Mesodermal cell (in vitro differentiated cells): ENCODE measurements at regions not wholly inside any gene's neighbourhood (a gene's known extent, or its start where the extent isn't known, plus 50 kb on each side); places are given as distances from the start of the nearest gene placed in this dataset.

ENCODE experiments used
- H3K27ac ChIP-seq: 2 replicates; pipeline ENCODE4 v1.7.0; 2013; ENCODE audit warnings: mild to moderate bottlenecking, low read depth, low read length, moderate library complexity; ENCODE audit not compliant: severe bottlenecking
- H3K36me3 ChIP-seq: 2 replicates; pipeline ENCODE4 v1.7.1; 2013; ENCODE audit warnings: mild to moderate bottlenecking, low read length, moderate library complexity; ENCODE audit not compliant: control insufficient read depth, insufficient read depth
- H3K4me1 ChIP-seq: one replicate; pipeline ENCODE4 v1.7.1; 2013; ENCODE audit warnings: mild to moderate bottlenecking, low read length; ENCODE audit not compliant: insufficient read depth, control insufficient read depth, poor library complexity, severe bottlenecking
- H3K4me3 ChIP-seq: 2 replicates; pipeline ENCODE4 v1.7.0; 2013; ENCODE audit warnings: low read length, control low read depth, mild to moderate bottlenecking; ENCODE audit not compliant: insufficient read depth, poor library complexity, severe bottlenecking; ENCODE audit errors: extremely low read depth
- H3K9me3 ChIP-seq: 2 replicates; pipeline ENCODE4 v1.7.1; 2013; ENCODE audit warnings: mild to moderate bottlenecking, low read length, moderate library complexity; ENCODE audit not compliant: control insufficient read depth
- WGBS, 2 experiments: methylation state at CpG; one replicate each; pipeline ENCODE4 v1.1.5; 2013; ENCODE audit warnings: missing lambda C conversion rate in 2 of 2; ENCODE audit not compliant: insufficient coverage in 2 of 2; 5-methylcytosine and 5-hydroxymethylcytosine counted together

- Histone ChIP-seq H3K27ac (no peak overlapping the region), H3K9me3 (no peaks in the 10 kb centered on the region), H3K36me3 (no peaks in the 10 kb centered on the region), H3K4me3 (no peak overlapping the region), H3K4me1 (no peaks in the 10 kb centered on the region)
- 83 to 95% methylated on average over 1 to 4 of the region's 6 CpGs for WGBS, 2 experiments
Observed at GRCh38 chr1:95733671-95734070, 499.7 kb downstream of the RWDD3 start.

- Histone ChIP-seq H3K4me1 (no peaks in the 10 kb centered on the region), H3K9me3 (no peaks in the 10 kb centered on the region), H3K27ac (no peak overlapping the region), H3K4me3 (no peak overlapping the region), H3K36me3 (no peaks in the 10 kb centered on the region)
- no CpG with 5 or more reads among the region's 2 CpGs for WGBS, 2 experiments
Observed at GRCh38 chr1:95734560-95734959, 500.6 kb downstream of the RWDD3 start.

- H3K4me3 ChIP-seq = no peak overlapping the region
- peak overlapping the region; percentile 62 for H3K27ac ChIP-seq
- H3K9me3 ChIP-seq = no peaks in the 10 kb centered on the region
- peaks cover 4% of the 10 kb centered on the region for H3K4me1 ChIP-seq
- WGBS, 2 experiments = 62 to 67% methylated on average over 3 of the region's 3 CpGs
- no peaks in the 10 kb centered on the region for H3K36me3 ChIP-seq
Observed at GRCh38 chr1:95742591-95743089, 508.6 kb downstream of the RWDD3 start.

- Histone ChIP-seq H3K36me3 (no peaks in the 10 kb centered on the region), H3K4me3 (no peak overlapping the region), H3K4me1 (peaks cover 4% of the 10 kb centered on the region), H3K27ac (no peak overlapping the region), H3K9me3 (no peaks in the 10 kb centered on the region)
- WGBS, 2 experiments = no CpG with 5 or more reads among the region's 2 CpGs
Observed at GRCh38 chr1:95744731-95745130, 510.7 kb downstream of the RWDD3 start.

- WGBS, 2 experiments = 90 to 94% methylated on average over 21 to 25 of the region's 26 CpGs
- Histone ChIP-seq H3K4me1 (no peaks in the 10 kb centered on the region), H3K36me3 (no peaks in the 10 kb centered on the region), H3K9me3 (no peaks in the 10 kb centered on the region), H3K27ac (no peak overlapping the region), H3K4me3 (no peak overlapping the region)
Observed at GRCh38 chr1:95752515-95753381, 518.7 kb downstream of the RWDD3 start.

GRCh38 chr1:95753382-95754016, 519.5 kb downstream of the RWDD3 start:
- 91 to 92% methylated on average over 11 of the region's 12 CpGs for WGBS, 2 experiments
- Histone ChIP-seq H3K27ac (no peak overlapping the region), H3K36me3 (no peaks in the 10 kb centered on the region), H3K9me3 (no peaks in the 10 kb centered on the region), H3K4me1 (no peaks in the 10 kb centered on the region), H3K4me3 (no peak overlapping the region)

- Histone ChIP-seq H3K27ac (no peak overlapping the region), H3K4me1 (no peaks in the 10 kb centered on the region), H3K36me3 (no peaks in the 10 kb centered on the region), H3K9me3 (no peaks in the 10 kb centered on the region), H3K4me3 (no peak overlapping the region)
- 67 to 100% methylated on average over 1 to 6 of the region's 6 CpGs for WGBS, 2 experiments
Observed at GRCh38 chr1:95754412-95754811, 520.4 kb downstream of the RWDD3 start.

GRCh38 chr1:95766036-95766435, 532.0 kb downstream of the RWDD3 start:
- WGBS, 2 experiments = no CpG with 5 or more reads among the region's 1 CpG
- H3K4me1 ChIP-seq = peaks cover 4% of the 10 kb centered on the region
- H3K36me3 ChIP-seq = no peaks in the 10 kb centered on the region
- peaks cover 6% of the 10 kb centered on the region for H3K9me3 ChIP-seq
- H3K4me3 ChIP-seq = no peak overlapping the region
- H3K27ac ChIP-seq = no peak overlapping the region

GRCh38 chr1:95770581-95770980, 536.6 kb downstream of the RWDD3 start:
- 71 to 88% methylated on average over 1 to 2 of the region's 2 CpGs for WGBS, 2 experiments
- Histone ChIP-seq H3K36me3 (no peaks in the 10 kb centered on the region), H3K27ac (peak overlapping the region; percentile 41), H3K4me1 (peaks cover 5% of the 10 kb centered on the region), H3K4me3 (no peak overlapping the region), H3K9me3 (no peaks in the 10 kb centered on the region)

- Histone ChIP-seq H3K4me3 (no peak overlapping the region), H3K9me3 (no peaks in the 10 kb centered on the region), H3K4me1 (no peaks in the 10 kb centered on the region), H3K27ac (no peak overlapping the region), H3K36me3 (no peaks in the 10 kb centered on the region)
- 100% methylated on average over 1 of the region's 2 CpGs; no CpG with 5 or more reads in 1 of the 2 experiments for WGBS, 2 experiments
Observed at GRCh38 chr1:95778217-95778616, 544.2 kb downstream of the RWDD3 start.

- Histone ChIP-seq H3K4me1 (no peaks in the 10 kb centered on the region), H3K9me3 (no peaks in the 10 kb centered on the region), H3K36me3 (no peaks in the 10 kb centered on the region), H3K27ac (no peak overlapping the region), H3K4me3 (no peak overlapping the region)
- WGBS, 2 experiments = 82 to 100% methylated on average over 1 of the region's 3 CpGs
Observed at GRCh38 chr1:95780836-95781235, 546.8 kb downstream of the RWDD3 start.
